ENCODE measurements at regions not wholly inside any gene's neighbourhood (a gene's known extent, or its start where the extent isn't known, plus 50 kb on each side); places are given as distances from the start of the nearest gene placed in this dataset.

DNA sequence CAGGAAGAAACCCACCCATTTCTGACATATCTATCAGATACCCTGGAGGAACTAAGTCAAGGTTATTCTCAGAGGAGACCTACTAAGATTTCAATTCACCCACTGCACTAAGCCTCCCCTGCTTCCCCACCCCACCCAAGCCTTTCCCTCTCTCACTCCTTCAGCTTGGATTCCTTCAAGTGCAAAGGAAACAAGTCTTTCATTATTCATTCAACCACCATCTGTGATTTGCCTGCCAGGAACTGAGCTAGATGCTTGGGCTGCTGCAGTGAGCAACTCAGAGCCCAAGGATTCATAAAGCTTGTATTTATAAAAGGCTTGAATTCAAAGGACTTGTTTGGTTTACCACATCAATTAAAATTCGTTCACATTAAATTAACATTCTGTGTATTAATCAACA is 161.3 kb downstream of the GXYLT1 start:
- no peaks in the 10 kb centered on the region for H3K27me3 ChIP-seq (ENCODE audit: control insufficient read depth, insufficient read depth, low read length)
- H3K4me3 ChIP-seq (ENCODE audit: low read depth, low read length), result no peak overlapping the region
- H3K9me3 ChIP-seq (ENCODE audit: control insufficient read depth, insufficient read depth, low read length), result peaks cover 7% of the 10 kb centered on the region
- no peak overlapping the region for H3K27ac ChIP-seq (ENCODE audit: low read depth, low read length)
- no peak overlapping the region for H3K9ac ChIP-seq (ENCODE audit: low read depth, low read length)
- no peaks in the 10 kb centered on the region for H3K36me3 ChIP-seq (ENCODE audit: control insufficient read depth, insufficient read depth, low read length)
- peaks cover 10% of the 10 kb centered on the region; the same call in 1 of the 2 replicates for H3K4me1 ChIP-seq (ENCODE audit: control insufficient read depth, insufficient read depth, low read length)

- H3K9me3 ChIP-seq (ENCODE audit: control insufficient read depth, insufficient read depth, low read length), result peaks cover 7% of the 10 kb centered on the region
- H3K27me3 ChIP-seq (ENCODE audit: control insufficient read depth, insufficient read depth, low read length), result no peaks in the 10 kb centered on the region
- H3K4me3 ChIP-seq (ENCODE audit: low read depth, low read length), result no peak overlapping the region
- no peaks in the 10 kb centered on the region for H3K36me3 ChIP-seq (ENCODE audit: control insufficient read depth, insufficient read depth, low read length)
- no peak overlapping the region for H3K27ac ChIP-seq (ENCODE audit: low read depth, low read length)
- H3K4me1 ChIP-seq (ENCODE audit: control insufficient read depth, insufficient read depth, low read length), result peaks cover 10% of the 10 kb centered on the region; the same call in 1 of the 2 replicates
- H3K9ac ChIP-seq (ENCODE audit: low read depth, low read length), result no peak overlapping the region
Measured at GRCh38 chr12:41981758-41982157, 162.9 kb downstream of the GXYLT1 start.

DNA sequence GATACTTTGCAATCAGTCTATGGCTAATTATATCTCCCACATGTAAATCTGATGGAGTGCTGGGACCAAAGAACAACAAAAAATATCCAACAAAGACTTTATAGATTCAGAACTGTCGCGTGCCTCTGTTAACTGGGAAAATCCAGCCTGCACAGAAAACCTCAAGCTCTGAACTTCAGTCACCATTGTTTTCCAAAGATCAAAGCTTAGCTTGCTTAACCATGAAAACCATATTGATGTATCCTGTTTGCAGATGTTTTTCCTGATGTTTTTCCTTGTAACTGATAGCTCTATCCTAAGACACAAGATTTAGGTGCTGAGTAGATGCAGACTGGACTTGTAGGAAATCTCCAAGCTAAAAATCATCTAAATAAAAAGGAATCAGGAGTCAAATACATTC is 163.7 kb downstream of the GXYLT1 start:
- Histone ChIP-seq H3K27me3 (ENCODE audit: control insufficient read depth, insufficient read depth, low read length) (no peaks in the 10 kb centered on the region), H3K9me3 (ENCODE audit: control insufficient read depth, insufficient read depth, low read length) (peaks cover 7% of the 10 kb centered on the region), H3K27ac (ENCODE audit: low read depth, low read length) (no peak overlapping the region), H3K4me1 (ENCODE audit: control insufficient read depth, insufficient read depth, low read length) (peaks cover 10% of the 10 kb centered on the region; the same call in 1 of the 2 replicates), H3K9ac (ENCODE audit: low read depth, low read length) (no peak overlapping the region), H3K36me3 (ENCODE audit: control insufficient read depth, insufficient read depth, low read length) (no peaks in the 10 kb centered on the region), H3K4me3 (ENCODE audit: low read depth, low read length) (no peak overlapping the region)

GRCh38 chr12:41980390-41980789 is 164.3 kb downstream of the GXYLT1 start:
- Histone ChIP-seq H3K4me1 (ENCODE audit: control insufficient read depth, insufficient read depth, low read length) (peaks cover 10% of the 10 kb centered on the region; the same call in 1 of the 2 replicates), H3K9me3 (ENCODE audit: control insufficient read depth, insufficient read depth, low read length) (peaks cover 7% of the 10 kb centered on the region), H3K4me3 (ENCODE audit: low read depth, low read length) (no peak overlapping the region), H3K27ac (ENCODE audit: low read depth, low read length) (no peak overlapping the region), H3K9ac (ENCODE audit: low read depth, low read length) (no peak overlapping the region), H3K27me3 (ENCODE audit: control insufficient read depth, insufficient read depth, low read length) (no peaks in the 10 kb centered on the region), H3K36me3 (ENCODE audit: control insufficient read depth, insufficient read depth, low read length) (no peaks in the 10 kb centered on the region)

- Histone ChIP-seq H3K9ac (ENCODE audit: low read depth, low read length) (no peak overlapping the region), H3K27ac (ENCODE audit: low read depth, low read length) (no peak overlapping the region), H3K4me3 (ENCODE audit: low read depth, low read length) (no peak overlapping the region), H3K9me3 (ENCODE audit: control insufficient read depth, insufficient read depth, low read length) (peaks cover 7% of the 10 kb centered on the region), H3K36me3 (ENCODE audit: control insufficient read depth, insufficient read depth, low read length) (no peaks in the 10 kb centered on the region), H3K4me1 (ENCODE audit: control insufficient read depth, insufficient read depth, low read length) (peaks cover 10% of the 10 kb centered on the region; the same call in 1 of the 2 replicates), H3K27me3 (ENCODE audit: control insufficient read depth, insufficient read depth, low read length) (no peaks in the 10 kb centered on the region)
Measured at GRCh38 chr12:41979574-41979973, 165.1 kb downstream of the GXYLT1 start.

- Histone ChIP-seq H3K9me3 (ENCODE audit: control insufficient read depth, insufficient read depth, low read length) (no peaks in the 10 kb centered on the region), H3K27me3 (ENCODE audit: control insufficient read depth, insufficient read depth, low read length) (no peaks in the 10 kb centered on the region), H3K27ac (ENCODE audit: low read depth, low read length) (no peak overlapping the region), H3K4me3 (ENCODE audit: low read depth, low read length) (no peak overlapping the region), H3K36me3 (ENCODE audit: control insufficient read depth, insufficient read depth, low read length) (no peaks in the 10 kb centered on the region), H3K4me1 (ENCODE audit: control insufficient read depth, insufficient read depth, low read length) (peaks cover 12% of the 10 kb centered on the region), H3K9ac (ENCODE audit: low read depth, low read length) (no peak overlapping the region)
Measured at GRCh38 chr12:41972598-41972997, 172.1 kb downstream of the GXYLT1 start.

DNA sequence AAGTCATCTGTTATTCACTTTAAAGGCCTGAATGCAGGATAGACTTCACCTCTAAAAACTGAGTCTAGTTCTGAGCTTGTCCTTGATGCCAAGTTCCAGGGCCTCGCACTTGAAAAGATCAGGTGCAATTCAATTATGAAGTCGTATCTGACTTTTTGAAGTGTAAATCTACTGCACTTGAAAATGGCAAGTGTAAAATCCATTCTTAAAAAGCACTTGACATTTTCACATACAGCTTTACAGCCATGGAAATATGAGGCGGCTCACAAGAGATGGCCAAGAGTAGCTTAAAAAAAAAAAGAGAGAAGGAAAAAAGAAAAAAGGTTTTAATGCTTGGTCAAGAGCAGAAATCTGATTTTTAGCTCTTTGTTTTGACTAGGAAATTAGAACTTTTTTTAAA is 172.5 kb downstream of the GXYLT1 start:
- H3K9me3 ChIP-seq (ENCODE audit: control insufficient read depth, insufficient read depth, low read length), result no peaks in the 10 kb centered on the region
- no peaks in the 10 kb centered on the region for H3K27me3 ChIP-seq (ENCODE audit: control insufficient read depth, insufficient read depth, low read length)
- H3K4me3 ChIP-seq (ENCODE audit: low read depth, low read length), result no peak overlapping the region
- no peak overlapping the region for H3K9ac ChIP-seq (ENCODE audit: low read depth, low read length)
- H3K27ac ChIP-seq (ENCODE audit: low read depth, low read length), result no peak overlapping the region
- no peaks in the 10 kb centered on the region for H3K36me3 ChIP-seq (ENCODE audit: control insufficient read depth, insufficient read depth, low read length)
- H3K4me1 ChIP-seq (ENCODE audit: control insufficient read depth, insufficient read depth, low read length), result peaks cover 16% of the 10 kb centered on the region

- Histone ChIP-seq H3K27ac (ENCODE audit: low read depth, low read length) (no peak overlapping the region), H3K36me3 (ENCODE audit: control insufficient read depth, insufficient read depth, low read length) (no peaks in the 10 kb centered on the region), H3K4me1 (ENCODE audit: control insufficient read depth, insufficient read depth, low read length) (peaks cover 18% of the 10 kb centered on the region), H3K9me3 (ENCODE audit: control insufficient read depth, insufficient read depth, low read length) (no peaks in the 10 kb centered on the region), H3K27me3 (ENCODE audit: control insufficient read depth, insufficient read depth, low read length) (no peaks in the 10 kb centered on the region), H3K4me3 (ENCODE audit: low read depth, low read length) (no peak overlapping the region), H3K9ac (ENCODE audit: low read depth, low read length) (no peak overlapping the region)
Measured at GRCh38 chr12:41970744-41971143, 173.9 kb downstream of the GXYLT1 start.

- H3K36me3 ChIP-seq (ENCODE audit: control insufficient read depth, insufficient read depth, low read length), result no peaks in the 10 kb centered on the region
- peak overlapping the region; percentile 86 for H3K27ac ChIP-seq (ENCODE audit: low read depth, low read length)
- H3K9ac ChIP-seq (ENCODE audit: low read depth, low read length), result no peak overlapping the region
- H3K4me1 ChIP-seq (ENCODE audit: control insufficient read depth, insufficient read depth, low read length), result peaks cover 18% of the 10 kb centered on the region
- no peaks in the 10 kb centered on the region for H3K9me3 ChIP-seq (ENCODE audit: control insufficient read depth, insufficient read depth, low read length)
- H3K4me3 ChIP-seq (ENCODE audit: low read depth, low read length), result no peak overlapping the region
- no peaks in the 10 kb centered on the region for H3K27me3 ChIP-seq (ENCODE audit: control insufficient read depth, insufficient read depth, low read length)
Measured at GRCh38 chr12:41968599-41968998, 176.1 kb downstream of the GXYLT1 start.

GRCh38 chr12:41967668-41968500 is 176.8 kb downstream of the GXYLT1 start:
- peak overlapping the region; percentile 86 for H3K27ac ChIP-seq (ENCODE audit: low read depth, low read length)
- no peaks in the 10 kb centered on the region for H3K36me3 ChIP-seq (ENCODE audit: control insufficient read depth, insufficient read depth, low read length)
- no peaks in the 10 kb centered on the region for H3K27me3 ChIP-seq (ENCODE audit: control insufficient read depth, insufficient read depth, low read length)
- peaks cover 18% of the 10 kb centered on the region for H3K4me1 ChIP-seq (ENCODE audit: control insufficient read depth, insufficient read depth, low read length)
- H3K4me3 ChIP-seq (ENCODE audit: low read depth, low read length), result peak overlapping the region; percentile 29; the same call in 1 of the 2 replicates
- no peaks in the 10 kb centered on the region for H3K9me3 ChIP-seq (ENCODE audit: control insufficient read depth, insufficient read depth, low read length)
- no peak overlapping the region for H3K9ac ChIP-seq (ENCODE audit: low read depth, low read length)

- Histone ChIP-seq H3K27me3 (ENCODE audit: control insufficient read depth, insufficient read depth, low read length) (no peaks in the 10 kb centered on the region), H3K36me3 (ENCODE audit: control insufficient read depth, insufficient read depth, low read length) (no peaks in the 10 kb centered on the region), H3K9me3 (ENCODE audit: control insufficient read depth, insufficient read depth, low read length) (no peaks in the 10 kb centered on the region), H3K4me1 (ENCODE audit: control insufficient read depth, insufficient read depth, low read length) (peaks cover 18% of the 10 kb centered on the region), H3K4me3 (ENCODE audit: low read depth, low read length) (no peak overlapping the region), H3K9ac (ENCODE audit: low read depth, low read length) (no peak overlapping the region), H3K27ac (ENCODE audit: low read depth, low read length) (peak overlapping the region; percentile 86)
Measured at GRCh38 chr12:41966916-41967315, 177.8 kb downstream of the GXYLT1 start.

Data from HUES48 (cell line).